GM21717 (cell line): ENCODE measurements at regions not wholly inside any gene's neighbourhood (a gene's known extent, or its start where the extent isn't known, plus 50 kb on each side); places are given as distances from the start of the nearest gene placed in this dataset.
A peak's percentile ranks its signal among the peaks of the same experiment; 100 is the strongest.

Experiments
- ATAC-seq: cut with Tn5 transposase; IDR thresholded peaks from one replicate; pipeline ENCODE4 v1.9.1; 2021; ENCODE audit warnings: mild to moderate bottlenecking, moderate library complexity; ENCODE audit not compliant: unreplicated experiment

DNA sequence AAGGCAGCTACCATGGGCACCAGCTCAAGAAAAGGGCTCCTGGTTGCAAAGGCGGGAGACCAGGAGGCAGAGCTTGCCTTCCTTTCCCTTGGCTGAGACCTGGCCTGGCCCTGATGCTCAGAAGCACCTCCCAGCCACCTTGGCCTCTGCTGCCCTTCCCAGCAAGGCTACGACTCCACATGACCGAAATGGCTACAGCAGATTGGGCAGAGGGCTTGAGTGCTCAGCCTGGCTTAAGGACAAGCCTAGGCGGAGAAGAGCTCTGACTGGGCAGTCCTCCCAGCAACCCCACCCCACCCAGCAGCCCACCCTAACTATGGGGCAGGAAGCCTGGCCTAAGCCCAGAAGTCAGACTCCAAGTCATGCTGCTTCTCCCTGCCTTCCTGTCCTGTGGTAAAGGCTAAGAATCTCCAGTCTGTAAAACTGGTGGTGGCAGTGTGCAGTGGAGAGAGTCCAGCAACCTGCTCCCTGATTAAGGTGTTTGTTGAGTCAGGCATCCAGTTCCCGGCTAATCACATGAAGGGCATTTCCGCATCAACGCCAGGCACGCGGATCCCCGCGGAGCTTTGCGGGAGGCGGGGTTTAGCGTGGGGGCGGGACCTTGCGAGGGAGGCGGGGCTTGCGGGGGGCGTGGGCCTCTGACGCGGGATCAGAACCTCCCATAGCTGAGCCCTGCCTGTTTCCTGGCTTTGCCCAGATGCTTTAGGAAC is 256.0 kb downstream of the BCL11A start:
- ATAC-seq = no peak

- ATAC-seq = no peak
Measured at GRCh38 chr2:60296219-60296955, 257.1 kb downstream of the BCL11A start.

DNA sequence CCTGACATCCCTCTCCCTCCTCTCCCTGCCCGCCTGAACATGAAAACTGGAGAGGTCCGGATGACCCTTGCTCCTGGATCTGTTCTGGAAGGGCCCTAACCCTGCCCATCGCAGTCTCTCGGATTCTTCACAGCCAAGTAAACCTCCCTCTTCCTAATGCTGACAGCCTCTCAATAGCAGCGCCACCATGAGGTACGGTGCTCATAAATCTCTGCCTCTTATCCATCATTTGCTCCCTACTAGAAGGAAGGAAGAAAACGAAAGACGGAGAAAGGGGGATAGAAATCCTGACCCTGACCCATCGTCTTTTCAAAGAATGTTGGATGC is 257.9 kb downstream of the BCL11A start:
- no peak for ATAC-seq

GRCh38 chr2:60294901-60295635 is 258.4 kb downstream of the BCL11A start:
- ATAC-seq = no peak

DNA sequence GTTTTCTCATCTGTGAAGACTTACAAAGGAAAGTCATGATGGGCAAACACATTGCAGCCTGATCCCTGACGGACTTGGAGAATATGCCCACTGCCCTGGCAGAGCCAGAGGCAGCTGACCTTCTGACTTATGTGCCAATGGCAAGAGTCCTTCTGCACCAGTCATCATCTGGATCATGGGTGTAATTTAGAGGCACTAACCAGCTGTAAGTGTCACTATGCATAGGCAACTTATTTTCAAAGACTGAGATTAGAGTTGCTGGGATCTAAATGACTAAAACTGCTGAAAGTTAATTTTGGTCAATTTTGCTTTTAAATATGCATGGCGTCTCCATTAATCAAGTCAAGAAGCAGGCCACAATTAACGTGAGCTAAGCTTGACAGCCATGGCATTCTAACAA is 261.2 kb downstream of the BCL11A start:
- peak; percentile 67 for ATAC-seq

GRCh38 chr2:60290509-60290908 is 262.9 kb downstream of the BCL11A start:
- no peak for ATAC-seq

DNA sequence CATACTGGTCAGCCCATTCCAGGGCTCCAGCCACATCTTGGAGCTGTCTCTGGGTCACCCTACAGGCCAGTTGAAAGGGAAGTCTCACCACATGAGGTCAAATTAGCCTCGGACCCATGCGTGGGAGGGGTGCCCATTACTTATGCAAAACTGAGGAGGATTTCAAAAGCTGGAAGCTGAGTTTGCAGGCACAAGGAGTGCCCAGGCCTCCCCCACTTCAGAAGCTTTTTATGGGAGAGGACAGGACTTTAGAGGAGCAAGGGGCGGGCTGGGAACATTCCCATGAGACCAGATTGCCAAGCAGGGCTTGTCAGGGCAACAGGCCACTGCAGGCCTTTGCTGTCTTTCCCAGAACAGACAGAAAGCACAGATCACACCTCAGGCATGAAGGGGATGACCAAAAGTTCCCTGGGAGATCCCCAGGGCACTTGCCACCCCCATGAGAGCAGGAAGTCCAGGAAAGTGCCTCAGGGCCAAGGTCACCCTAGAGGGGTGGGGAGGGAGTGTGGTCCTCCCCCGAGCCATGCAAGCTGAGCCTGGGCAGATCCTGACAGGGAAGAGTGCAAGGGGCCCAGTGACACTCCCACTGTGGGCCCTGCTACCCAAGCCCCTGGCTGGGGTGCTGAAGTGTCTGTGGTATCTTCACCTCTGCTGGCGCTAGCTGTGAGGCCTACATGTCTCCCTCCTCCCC is 267.7 kb downstream of the BCL11A start:
- no peak for ATAC-seq

GRCh38 chr2:60283626-60284025 is 269.8 kb downstream of the BCL11A start:
- no peak for ATAC-seq

- ATAC-seq = no peak
Measured at GRCh38 chr2:60282886-60283285, 270.6 kb downstream of the BCL11A start.

GRCh38 chr2:60281730-60282129 is 271.7 kb downstream of the BCL11A start:
- no peak for ATAC-seq

DNA sequence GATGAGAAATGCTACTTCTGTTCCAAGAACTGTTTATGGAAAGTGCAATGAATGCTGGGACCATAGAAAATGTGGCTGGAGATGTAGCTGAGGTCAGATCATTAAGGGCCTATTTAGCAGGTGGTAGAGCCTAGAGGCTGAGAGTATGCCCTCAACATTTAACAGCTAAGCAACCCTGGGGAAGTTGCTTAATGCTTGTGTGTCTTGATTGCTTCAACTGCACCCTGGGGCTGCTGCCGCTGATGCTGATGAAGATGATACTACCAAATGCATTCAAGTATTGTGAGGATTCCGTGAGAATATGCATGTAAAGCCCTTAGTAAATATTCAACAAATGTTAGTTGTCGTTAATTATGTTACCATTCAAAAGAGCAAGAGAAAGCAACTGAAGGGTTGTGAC is 273.2 kb downstream of the BCL11A start:
- no peak for ATAC-seq

- no peak for ATAC-seq
Measured at GRCh38 chr2:60278906-60279305, 274.5 kb downstream of the BCL11A start.

- no peak for ATAC-seq
Measured at GRCh38 chr2:60275958-60276357, 277.5 kb downstream of the BCL11A start.

DNA sequence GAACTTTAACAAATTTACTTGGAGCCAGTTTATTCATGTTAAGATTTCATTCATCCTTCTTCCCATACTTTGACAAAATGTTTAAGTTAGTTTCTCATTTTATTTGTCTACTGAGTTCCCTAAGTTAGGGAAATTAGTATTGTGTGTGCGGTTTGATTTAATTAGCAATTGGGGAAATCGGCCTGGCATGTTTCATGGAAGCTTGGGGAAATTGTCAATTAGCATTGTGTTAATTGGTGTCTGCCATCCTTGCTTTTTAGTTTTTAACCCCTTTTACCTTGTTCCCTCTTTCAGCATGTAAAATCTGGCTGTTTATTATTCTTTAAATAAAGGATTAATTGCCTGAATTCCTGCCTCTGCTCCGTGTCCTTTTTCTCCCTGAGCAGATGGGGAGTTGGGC is 279.6 kb downstream of the BCL11A start:
- no peak for ATAC-seq

DNA sequence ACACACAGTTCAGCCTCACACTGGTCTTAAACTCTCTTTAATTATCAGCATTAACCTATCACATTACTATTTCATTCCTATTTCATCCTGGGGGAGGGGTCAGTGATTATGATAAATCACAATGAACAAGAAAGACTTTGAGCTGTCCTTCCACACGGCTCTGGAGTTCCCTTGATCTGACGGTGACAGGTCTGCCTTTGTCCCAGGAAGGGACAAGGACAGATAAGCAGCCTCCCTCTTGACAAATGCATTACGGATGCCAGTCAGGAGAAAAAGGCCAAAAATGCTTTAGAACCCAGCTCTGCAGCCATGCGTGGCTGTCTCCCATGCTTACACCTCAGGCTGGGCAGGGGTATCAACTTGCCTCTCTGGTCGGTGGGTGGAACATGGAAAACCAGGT is 281.7 kb downstream of the BCL11A start:
- ATAC-seq = no peak

DNA sequence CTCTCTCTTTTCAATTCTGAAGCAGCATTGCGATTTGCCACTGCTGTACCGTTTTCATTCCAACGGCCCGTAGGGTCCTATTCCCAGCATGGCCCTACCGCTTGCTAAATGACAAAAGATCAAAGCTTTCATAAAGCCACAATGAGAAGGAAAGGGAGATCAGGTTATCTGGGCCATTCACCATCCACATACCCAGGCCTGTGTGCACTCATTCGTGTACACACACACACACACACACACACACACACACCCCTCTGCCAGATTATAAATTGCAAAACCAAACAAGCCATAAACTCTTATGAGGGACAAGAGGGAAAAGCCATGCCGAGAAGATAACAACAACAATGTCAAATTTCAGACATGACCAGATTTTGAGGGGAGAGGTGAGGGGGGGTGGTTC is 282.3 kb downstream of the BCL11A start:
- no peak for ATAC-seq

DNA sequence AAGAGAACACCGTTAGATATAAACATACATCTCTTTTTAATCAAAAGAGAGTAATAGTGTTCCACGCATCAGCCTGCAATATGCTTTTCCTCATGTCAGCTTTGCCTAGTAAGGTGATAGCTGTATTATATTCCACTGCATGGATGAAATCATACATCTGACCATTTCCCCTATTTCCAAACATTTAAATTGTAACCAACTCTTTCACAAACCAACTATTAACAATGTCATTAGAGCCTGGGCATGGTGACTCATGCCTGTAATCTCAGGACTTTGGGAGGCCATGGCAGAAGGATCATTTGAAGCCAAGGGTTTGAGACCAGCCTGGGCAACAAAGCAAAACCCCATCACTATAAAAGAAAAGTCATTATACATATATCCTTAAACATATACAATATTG is 284.8 kb downstream of the BCL11A start:
- ATAC-seq = no peak

GRCh38 chr2:60268032-60268431 is 285.4 kb downstream of the BCL11A start:
- ATAC-seq = no peak

- ATAC-seq = no peak
Measured at GRCh38 chr2:60267122-60267521, 286.3 kb downstream of the BCL11A start.

- ATAC-seq = no peak
Measured at GRCh38 chr2:60262178-60262577, 291.3 kb downstream of the BCL11A start.

DNA sequence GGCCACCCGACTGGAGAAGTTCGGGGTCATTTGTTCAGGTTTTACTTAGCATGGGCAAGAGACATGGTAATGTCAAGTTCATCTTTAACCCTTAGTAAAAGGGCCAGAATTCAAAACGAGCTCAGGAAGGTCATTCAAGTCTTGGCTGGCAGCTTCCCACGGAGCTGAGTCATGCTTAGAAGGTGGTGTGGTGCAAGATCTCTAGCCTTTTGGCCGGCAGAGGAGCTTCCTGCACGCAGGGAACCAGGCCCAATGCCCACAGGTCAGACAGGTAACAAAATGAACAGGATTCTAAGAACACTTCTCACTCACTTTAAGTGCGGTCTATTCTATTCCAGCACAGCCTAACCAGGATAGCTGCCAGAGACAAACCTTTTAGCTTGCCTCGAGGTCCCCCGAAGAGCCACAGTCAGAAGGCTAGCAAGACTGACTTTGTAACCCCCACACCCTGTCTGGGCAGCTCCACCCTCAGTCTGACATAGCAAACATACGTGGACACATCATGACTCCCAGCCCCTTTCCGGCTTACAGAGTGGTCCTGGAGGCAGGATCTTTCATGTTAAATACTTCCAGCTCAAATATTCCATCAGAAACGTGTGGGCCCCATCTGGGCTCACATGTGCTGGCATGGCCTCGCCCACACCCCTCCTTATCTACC is 292.7 kb downstream of the BCL11A start:
- ATAC-seq = no peak
